Ishikawa (cell line): ENCODE measurements at regions not wholly inside any gene's neighbourhood (a gene's known extent, or its start where the extent isn't known, plus 50 kb on each side); places are given as distances from the start of the nearest gene placed in this dataset.

Experiments
- CEBPB ChIP-seq: IDR thresholded peaks from 2 replicates; pipeline ENCODE4 v1.6.1; 2012
- CREB1 ChIP-seq: IDR thresholded peaks from 2 replicates; pipeline ENCODE4 v1.6.1; 2012; ENCODE audit warnings: low read depth
- EGR1 ChIP-seq: IDR thresholded peaks from 2 replicates; pipeline ENCODE4 v1.6.1; 2012
- EP300 ChIP-seq: IDR thresholded peaks from 2 replicates; pipeline ENCODE4 v1.6.1; 2012; ENCODE audit warnings: borderline replicate concordance
- FOXM1 ChIP-seq: IDR thresholded peaks from 2 replicates; pipeline ENCODE4 v1.6.1; 2012; ENCODE audit warnings: low read depth, borderline replicate concordance
- MAX ChIP-seq: IDR thresholded peaks from 2 replicates; pipeline ENCODE4 v1.6.1; 2012
- NFIC ChIP-seq: IDR thresholded peaks from 2 replicates; pipeline ENCODE4 v1.6.1; 2012
- RAD21 ChIP-seq: IDR thresholded peaks from 2 replicates; pipeline ENCODE4 v1.6.1; 2012; ENCODE audit warnings: low read depth
- REST ChIP-seq: IDR thresholded peaks from 2 replicates; pipeline ENCODE4 v1.6.1; 2012; ENCODE audit warnings: low read depth, mild to moderate bottlenecking
- TAF1 ChIP-seq: IDR thresholded peaks from 2 replicates; pipeline ENCODE4 v1.6.1; 2012; ENCODE audit warnings: low read depth, mild to moderate bottlenecking
- TCF12 ChIP-seq: IDR thresholded peaks from 2 replicates; pipeline ENCODE4 v1.6.1; 2012; ENCODE audit warnings: low read depth
- TEAD4 ChIP-seq: IDR thresholded peaks from 2 replicates; pipeline ENCODE4 v1.6.1; 2012
- USF1 ChIP-seq: IDR thresholded peaks from 2 replicates; pipeline ENCODE4 v1.6.1; 2012
- YY1 ChIP-seq: IDR thresholded peaks from 2 replicates; pipeline ENCODE4 v1.6.1; 2012; ENCODE audit warnings: low read depth
- ZBTB7A ChIP-seq: IDR thresholded peaks from 2 replicates; pipeline ENCODE4 v1.6.1; 2012; ENCODE audit warnings: low read depth

GRCh38 chr12:93169536-93169935 is 208.2 kb upstream of the NUDT4 start:
- TF ChIP-seq ZBTB7A: no peak
- no peak for TF ChIP-seq MAX
- no peak for TF ChIP-seq USF1
- TF ChIP-seq CREB1: no peak
- TF ChIP-seq CEBPB: no peak
- TF ChIP-seq TEAD4: no peak
- TF ChIP-seq FOXM1: no peak
- no peak for TF ChIP-seq YY1
- no peak for TF ChIP-seq REST
- TF ChIP-seq RAD21: no peak
- TF ChIP-seq EGR1: no peak
- no peak for TF ChIP-seq TCF12
- TF ChIP-seq EP300: no peak

DNA sequence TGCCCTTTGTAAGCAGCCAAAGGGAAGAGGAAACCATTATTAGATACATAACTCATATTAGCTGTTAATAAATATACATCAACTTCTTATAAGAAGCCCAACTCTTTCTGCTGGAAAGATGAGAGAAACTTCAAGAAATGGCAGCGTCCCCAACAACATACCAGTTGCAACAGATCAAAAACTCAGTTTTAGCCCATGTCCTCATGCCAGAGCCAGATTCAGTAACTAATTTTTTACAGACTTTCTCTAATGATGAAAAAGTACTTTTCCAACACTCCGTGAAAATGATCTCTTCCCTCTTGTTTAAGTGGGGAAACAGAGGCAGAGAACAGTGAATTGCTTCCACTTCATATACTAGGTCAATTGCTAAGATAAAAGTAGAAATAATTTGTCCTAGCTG is 206.8 kb upstream of the NUDT4 start:
- no peak for TF ChIP-seq NFIC
- no peak for TF ChIP-seq RAD21
- no peak for TF ChIP-seq EP300
- TF ChIP-seq CREB1: no peak
- TF ChIP-seq TAF1: no peak
- no peak for TF ChIP-seq FOXM1
- TF ChIP-seq MAX: no peak
- no peak for TF ChIP-seq YY1
- no peak for TF ChIP-seq TCF12

DNA sequence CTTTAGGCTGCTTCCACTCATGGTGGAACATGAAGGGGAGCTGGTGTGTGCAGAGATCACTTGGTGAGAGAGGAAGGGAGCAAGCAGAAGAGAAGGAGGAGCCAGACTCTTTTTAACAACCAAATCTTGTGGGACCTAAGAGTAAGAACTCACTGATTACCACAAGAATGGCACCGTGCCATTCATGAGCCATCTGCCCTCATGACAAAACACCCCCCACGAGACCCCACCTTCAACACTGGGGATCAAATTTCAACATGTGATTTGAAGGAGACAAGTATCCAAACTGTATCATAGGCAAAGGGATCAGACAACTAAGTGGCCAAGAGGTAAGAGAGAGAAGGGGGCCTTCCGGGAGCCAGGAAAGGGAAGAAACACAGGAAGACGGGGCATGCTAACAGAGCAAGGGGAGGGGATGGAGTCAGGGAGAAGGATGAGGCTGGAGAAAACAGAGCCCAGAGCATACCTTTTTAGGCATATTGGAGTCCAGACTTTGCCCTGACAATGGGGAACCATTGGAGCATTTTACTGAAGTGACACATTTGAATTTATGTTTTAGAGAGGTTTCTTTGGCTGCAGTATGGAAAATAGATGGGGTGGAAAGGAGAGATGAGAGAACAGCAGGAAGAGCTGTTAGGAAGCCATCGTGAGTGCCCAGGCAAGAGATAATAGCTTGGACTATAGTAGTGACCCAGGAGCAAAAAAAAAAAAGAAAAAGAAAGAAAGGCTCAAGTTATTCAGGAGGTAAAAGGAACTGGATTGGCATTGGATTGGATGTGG is 204.4 kb upstream of the NUDT4 start:
- TF ChIP-seq MAX (no peak), YY1 (no peak), REST (no peak), TCF12 (no peak), RAD21 (no peak), EGR1 (no peak), NFIC (no peak), EP300 (no peak), TAF1 (no peak), ZBTB7A (no peak)

- TF ChIP-seq USF1 (no peak), NFIC (no peak), TEAD4 (no peak), RAD21 (no peak), YY1 (no peak), REST (no peak), EGR1 (no peak), TAF1 (no peak), EP300 (no peak), TCF12 (no peak), CEBPB (no peak), CREB1 (no peak), ZBTB7A (no peak), MAX (no peak), FOXM1 (no peak)
Measured at GRCh38 chr12:93174048-93174447, 203.7 kb upstream of the NUDT4 start.
